ENCODE measurements at regions not wholly inside any gene's neighbourhood (a gene's known extent, or its start where the extent isn't known, plus 50 kb on each side); places are given as distances from the start of the nearest gene placed in this dataset.
"Not testable (repeated sequence)": the region's sequence is repeated elsewhere in the genome, so short reads cannot be mapped to it uniquely, and the experiment has no call there.

DNA sequence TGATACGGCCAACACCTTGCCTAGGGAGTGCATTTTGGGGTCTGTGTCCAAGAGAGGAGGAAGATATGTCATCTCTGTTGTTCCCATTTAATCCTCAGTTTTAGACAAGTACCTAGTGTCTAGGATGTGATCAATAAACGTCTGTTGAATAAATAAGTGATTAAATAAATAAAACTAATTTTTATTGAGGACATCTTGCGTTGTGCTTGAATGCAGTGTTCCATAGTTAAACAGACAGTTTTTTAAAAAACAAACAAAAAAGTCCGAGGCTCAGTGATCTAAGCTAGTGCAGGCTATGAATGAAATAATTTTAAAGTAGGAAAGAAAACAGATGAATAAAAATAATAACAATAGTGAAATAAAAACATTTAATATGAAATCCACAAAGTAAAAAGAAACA, 283.0 kb upstream of the MAF start:
- Histone ChIP-seq H3K9me3 (ENCODE audit: low read depth) (no peaks in the 10 kb centered on the region), H3K27ac (no peak overlapping the region), H3K36me3 (no peaks in the 10 kb centered on the region), H3K4me3 (no peak overlapping the region), H3K4me1 (ENCODE audit: low read depth) (no peaks in the 10 kb centered on the region), H3K27me3 (peaks cover 3% of the 10 kb centered on the region)
- TF ChIP-seq, protein P1, sequence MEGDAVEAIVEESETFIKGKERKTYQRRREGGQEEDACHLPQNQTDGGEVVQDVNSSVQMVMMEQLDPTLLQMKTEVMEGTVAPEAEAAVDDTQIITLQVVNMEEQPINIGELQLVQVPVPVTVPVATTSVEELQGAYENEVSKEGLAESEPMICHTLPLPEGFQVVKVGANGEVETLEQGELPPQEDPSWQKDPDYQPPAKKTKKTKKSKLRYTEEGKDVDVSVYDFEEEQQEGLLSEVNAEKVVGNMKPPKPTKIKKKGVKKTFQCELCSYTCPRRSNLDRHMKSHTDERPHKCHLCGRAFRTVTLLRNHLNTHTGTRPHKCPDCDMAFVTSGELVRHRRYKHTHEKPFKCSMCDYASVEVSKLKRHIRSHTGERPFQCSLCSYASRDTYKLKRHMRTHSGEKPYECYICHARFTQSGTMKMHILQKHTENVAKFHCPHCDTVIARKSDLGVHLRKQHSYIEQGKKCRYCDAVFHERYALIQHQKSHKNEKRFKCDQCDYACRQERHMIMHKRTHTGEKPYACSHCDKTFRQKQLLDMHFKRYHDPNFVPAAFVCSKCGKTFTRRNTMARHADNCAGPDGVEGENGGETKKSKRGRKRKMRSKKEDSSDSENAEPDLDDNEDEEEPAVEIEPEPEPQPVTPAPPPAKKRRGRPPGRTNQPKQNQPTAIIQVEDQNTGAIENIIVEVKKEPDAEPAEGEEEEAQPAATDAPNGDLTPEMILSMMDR (IDR thresholded peaks at IDR 0.05; ENCODE audit: low read depth, low read length) = no peak
- no peak for DNase-seq (ENCODE audit: low read depth in 1 of 2, low spot score in 1 of 2)

DNA sequence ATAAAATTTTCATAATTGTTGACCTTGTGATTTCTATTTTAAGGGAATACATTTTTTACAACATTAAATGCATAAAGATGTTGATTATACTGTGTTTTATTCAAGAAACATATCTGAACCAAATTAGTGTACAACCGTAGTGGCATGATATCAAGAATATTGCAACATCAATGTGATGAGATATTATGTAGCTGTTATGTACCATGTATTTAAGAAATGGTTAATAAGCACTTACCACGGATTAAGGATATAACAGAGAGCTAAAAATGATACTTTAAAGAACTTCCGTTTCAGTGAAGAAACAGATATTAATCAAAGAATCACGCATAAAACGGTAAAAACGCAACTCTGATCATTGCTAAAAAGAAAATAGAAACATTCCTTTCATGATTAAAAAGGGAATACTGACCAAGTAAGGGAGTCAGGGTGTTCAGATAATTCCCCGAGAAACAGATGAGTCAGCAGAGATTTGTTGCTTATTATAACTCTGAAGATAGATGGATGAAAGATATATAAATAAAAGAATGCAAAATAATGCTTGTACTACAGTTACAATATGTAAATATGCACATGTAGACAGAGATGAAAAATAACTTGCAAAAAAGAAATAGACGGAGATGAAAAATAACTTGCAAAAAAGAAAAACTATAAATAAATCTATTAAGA, 281.9 kb upstream of the MAF start:
- no peaks in the 10 kb centered on the region for H3K36me3 ChIP-seq
- no peak overlapping the region for H3K27ac ChIP-seq
- no peaks in the 10 kb centered on the region for H3K4me1 ChIP-seq (ENCODE audit: low read depth)
- DNase-seq (ENCODE audit: low read depth in 1 of 2, low spot score in 1 of 2) = no peak
- TF ChIP-seq, protein P1 (IDR thresholded peaks at IDR 0.05; ENCODE audit: low read depth, low read length) = no peak
- H3K9me3 ChIP-seq (ENCODE audit: low read depth) = no peaks in the 10 kb centered on the region
- no peak overlapping the region for H3K4me3 ChIP-seq
- H3K27me3 ChIP-seq = peaks cover 2% of the 10 kb centered on the region

DNA sequence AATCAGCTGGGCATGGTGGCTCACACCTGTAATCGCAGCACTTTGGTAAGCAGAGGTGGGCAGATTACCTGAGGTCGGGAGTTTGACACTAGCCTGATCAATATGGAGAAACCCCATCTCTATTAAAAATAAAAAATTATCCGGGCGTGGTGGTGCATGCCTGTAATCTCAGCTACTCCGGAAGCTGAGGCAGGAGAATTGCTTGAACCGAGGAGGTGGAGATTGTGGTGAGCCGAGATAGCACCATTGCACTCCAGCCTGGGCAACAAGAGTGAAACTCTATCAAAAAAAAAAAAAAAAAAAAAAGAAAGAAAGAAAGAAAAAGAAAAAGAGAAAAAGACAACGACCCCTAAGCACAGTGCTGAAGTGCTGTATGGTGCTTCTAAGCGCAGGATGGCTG, 280.6 kb upstream of the MAF start:
- not testable (repeated sequence) for H3K27ac ChIP-seq; H3K36me3 ChIP-seq; H3K4me1 ChIP-seq (ENCODE audit: low read depth); H3K27me3 ChIP-seq; DNase-seq (ENCODE audit: low read depth in 1 of 2, low spot score in 1 of 2); H3K9me3 ChIP-seq (ENCODE audit: low read depth); H3K4me3 ChIP-seq

DNA sequence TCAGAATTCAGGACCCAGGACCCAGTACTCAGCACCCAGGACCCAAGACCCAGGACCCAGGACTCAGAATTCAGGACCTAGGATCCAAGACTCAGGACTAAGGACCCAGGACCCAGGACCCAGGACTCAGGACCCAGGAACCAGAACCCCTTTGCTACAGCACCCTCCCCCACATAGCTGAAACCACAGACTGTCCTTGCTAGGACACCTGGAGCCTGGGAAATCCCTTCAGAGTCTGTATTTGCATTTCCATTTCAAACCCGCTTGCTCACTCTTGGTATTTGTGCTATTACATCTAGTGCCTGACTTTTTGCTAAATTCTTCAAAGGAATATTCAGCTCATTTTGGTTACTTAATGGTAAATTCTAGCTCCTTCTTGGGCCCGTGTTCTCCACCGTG, 275.8 kb upstream of the MAF start:
- H3K27me3 ChIP-seq = no peaks in the 10 kb centered on the region
- TF ChIP-seq, protein P1 (IDR thresholded peaks at IDR 0.05; ENCODE audit: low read depth, low read length) = no peak
- no peak for DNase-seq (ENCODE audit: low read depth in 1 of 2, low spot score in 1 of 2)
- H3K36me3 ChIP-seq = no peaks in the 10 kb centered on the region
- H3K9me3 ChIP-seq (ENCODE audit: low read depth) = no peaks in the 10 kb centered on the region
- H3K4me1 ChIP-seq (ENCODE audit: low read depth) = no peaks in the 10 kb centered on the region
- no peak overlapping the region for H3K27ac ChIP-seq
- no peak overlapping the region for H3K4me3 ChIP-seq

DNA sequence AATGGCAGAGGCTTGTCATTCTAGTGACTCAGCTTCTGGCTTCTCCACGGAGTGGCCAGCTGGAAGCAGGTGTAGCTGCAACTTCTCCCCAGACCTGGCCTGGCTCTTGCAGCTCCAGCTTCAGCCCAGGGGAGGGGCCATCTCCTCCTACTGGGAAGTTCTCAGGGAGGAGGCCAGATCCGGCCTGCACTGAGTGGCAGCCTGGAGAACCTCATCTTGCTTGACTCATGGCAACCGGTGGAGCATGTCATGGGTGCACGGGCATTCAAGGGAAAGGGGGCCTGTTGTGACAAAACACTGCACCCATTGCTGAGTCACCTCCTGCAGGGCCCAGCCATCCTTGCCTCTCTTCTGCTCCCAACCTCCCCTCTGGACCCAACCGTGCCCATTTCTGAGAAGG, 273.9 kb upstream of the MAF start:
- Histone ChIP-seq H3K9me3 (ENCODE audit: low read depth) (no peaks in the 10 kb centered on the region), H3K4me1 (ENCODE audit: low read depth) (no peaks in the 10 kb centered on the region), H3K36me3 (no peaks in the 10 kb centered on the region), H3K4me3 (no peak overlapping the region), H3K27me3 (no peaks in the 10 kb centered on the region), H3K27ac (no peak overlapping the region)
- DNase-seq (ENCODE audit: low read depth in 1 of 2, low spot score in 1 of 2) = no peak
- TF ChIP-seq, protein P1 (IDR thresholded peaks at IDR 0.05; ENCODE audit: low read depth, low read length) = no peak

DNA sequence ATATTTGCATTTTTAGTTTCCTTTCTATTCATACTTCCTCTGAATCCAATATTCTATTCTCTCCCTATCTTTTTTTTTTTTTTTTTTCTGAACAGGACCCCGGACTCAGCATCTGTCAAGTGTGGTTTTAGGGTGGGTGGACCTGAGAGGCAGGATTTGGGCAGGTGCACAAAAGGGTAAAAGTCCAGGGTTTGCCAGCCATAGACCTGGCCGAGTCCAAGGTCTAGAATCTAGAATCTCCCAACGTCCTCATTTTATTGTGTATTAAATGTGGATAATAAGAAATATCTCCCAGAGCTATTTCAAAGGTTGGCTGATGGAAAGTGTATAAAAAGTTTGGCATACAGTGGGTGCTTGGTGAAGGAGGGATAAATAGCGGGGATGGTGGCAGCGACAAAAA, 273.3 kb upstream of the MAF start:
- no peaks in the 10 kb centered on the region for H3K36me3 ChIP-seq
- no peaks in the 10 kb centered on the region for H3K27me3 ChIP-seq
- H3K9me3 ChIP-seq (ENCODE audit: low read depth) = no peaks in the 10 kb centered on the region
- TF ChIP-seq, protein P1 (IDR thresholded peaks at IDR 0.05; ENCODE audit: low read depth, low read length) = no peak
- no peak for DNase-seq (ENCODE audit: low read depth in 1 of 2, low spot score in 1 of 2)
- no peaks in the 10 kb centered on the region for H3K4me1 ChIP-seq (ENCODE audit: low read depth)
- H3K27ac ChIP-seq = no peak overlapping the region
- H3K4me3 ChIP-seq = no peak overlapping the region
